Panc1 (cell line): ENCODE measurements at regions not wholly inside any gene's neighbourhood (a gene's known extent, or its start where the extent isn't known, plus 50 kb on each side); places are given as distances from the start of the nearest gene placed in this dataset.
"Not testable (repeated sequence)": the region's sequence is repeated elsewhere in the genome, so short reads cannot be mapped to it uniquely, and the experiment has no call there.

Experiments
- CTCF ChIP-seq: fragments of 450-650 bp; IDR thresholded peaks from 2 replicates; pipeline ENCODE4 v1.5.1; 2017; ENCODE audit warnings: mild to moderate bottlenecking
- POLR2AphosphoS5 ChIP-seq: IDR thresholded peaks from 2 replicates; pipeline ENCODE4 v1.6.1; 2012; ENCODE audit warnings: mild to moderate bottlenecking, low read depth, low read length, moderate library complexity
- SIN3A ChIP-seq: IDR thresholded peaks from 2 replicates; pipeline ENCODE4 v1.6.1; 2012; ENCODE audit warnings: low read depth, mild to moderate bottlenecking, low read length, moderate library complexity, borderline replicate concordance; ENCODE audit not compliant: insufficient read depth
- TCF7L2 ChIP-seq: IDR thresholded peaks from 2 replicates; pipeline ENCODE4 v1.6.1; 2011; ENCODE audit warnings: mild to moderate bottlenecking, low read depth, low read length, inconsistent platforms

- TF ChIP-seq CTCF, POLR2AphosphoS5, SIN3A, TCF7L2: not testable (repeated sequence)
Measured at GRCh38 chr1:120977279-120977678, 87.7 kb downstream of the PPIAL4A start.
